ENCODE measurements at regions not wholly inside any gene's neighbourhood (a gene's known extent, or its start where the extent isn't known, plus 50 kb on each side); places are given as distances from the start of the nearest gene placed in this dataset.

DNA sequence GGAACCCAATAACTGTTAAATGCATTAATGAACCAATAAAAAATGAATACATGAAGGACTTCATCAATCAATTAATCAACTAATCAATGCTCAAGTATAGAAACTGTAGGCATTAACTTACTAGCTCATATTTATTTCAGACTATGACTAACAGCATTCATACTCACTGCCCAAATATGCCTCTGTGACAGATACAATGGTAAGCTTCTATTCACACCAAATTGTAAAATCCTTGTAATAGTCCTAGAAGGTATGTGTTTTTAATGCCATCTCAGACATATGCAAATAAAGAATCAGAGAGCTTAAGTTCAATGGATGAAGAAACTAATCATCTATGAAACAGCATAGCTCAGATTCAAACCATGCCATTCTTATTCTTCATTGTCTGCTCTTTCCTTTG is 1253.6 kb upstream of the TENM4 start:
- TF ChIP-seq SUZ12 (IDR thresholded peaks at IDR 0.05; ENCODE audit: extremely low read depth, insufficient read depth, insufficient read length), result no peak
- no peak for TF ChIP-seq ZNF274 (IDR thresholded peaks at IDR 0.05; ENCODE audit: low read depth, low read length)
- no peak for TF ChIP-seq YY1 (IDR thresholded peaks at IDR 0.05; ENCODE audit: insufficient read depth, insufficient read length)
